ENCODE measurements at regions not wholly inside any gene's neighbourhood (a gene's known extent, or its start where the extent isn't known, plus 50 kb on each side); places are given as distances from the start of the nearest gene placed in this dataset.
"Not testable (repeated sequence)": the region's sequence is repeated elsewhere in the genome, so short reads cannot be mapped to it uniquely, and the experiment has no call there.

DNA sequence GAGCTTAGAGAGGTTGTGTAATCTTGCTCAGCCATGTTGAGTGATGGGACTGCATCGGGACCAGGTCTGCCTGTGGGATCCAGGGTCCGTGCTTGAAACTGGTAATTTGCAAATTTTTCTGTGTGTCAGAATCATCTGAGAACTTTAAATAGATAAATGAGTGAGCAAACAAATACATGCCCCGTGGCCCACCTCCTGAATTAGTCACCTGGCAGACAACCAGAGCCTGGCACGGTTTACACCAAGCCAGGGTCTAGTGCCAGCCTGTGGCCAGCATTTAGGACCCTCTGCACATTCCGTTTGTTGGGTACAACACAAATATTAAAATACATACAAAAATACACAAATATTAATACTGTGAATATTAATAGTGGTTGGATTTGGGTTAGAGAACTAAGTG, 90.6 kb upstream of the STOX2 start:
- DNase-seq (ENCODE audit: low read depth in 2 of 3, low spot score in 1 of 3): no peak

DNA sequence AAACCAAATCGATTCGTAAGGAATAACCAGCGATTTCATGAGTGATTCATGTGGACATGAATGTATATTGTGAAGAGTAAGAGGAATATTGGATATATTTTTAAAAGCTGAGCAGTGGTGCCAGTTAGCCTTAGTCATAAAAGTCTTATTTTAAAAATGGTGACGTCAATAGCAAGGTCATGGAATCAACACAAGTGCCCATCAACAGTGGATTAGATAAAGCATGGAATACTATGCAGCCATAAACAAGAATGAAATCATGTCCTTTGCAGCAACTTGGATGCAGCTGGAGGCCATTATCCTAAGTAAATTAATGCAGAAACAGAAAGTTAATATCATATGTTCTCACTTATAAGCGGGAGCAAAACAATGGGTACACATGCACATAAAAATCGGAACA, 89.0 kb upstream of the STOX2 start:
- no peak for DNase-seq (ENCODE audit: low read depth in 2 of 3, low spot score in 1 of 3)

DNA sequence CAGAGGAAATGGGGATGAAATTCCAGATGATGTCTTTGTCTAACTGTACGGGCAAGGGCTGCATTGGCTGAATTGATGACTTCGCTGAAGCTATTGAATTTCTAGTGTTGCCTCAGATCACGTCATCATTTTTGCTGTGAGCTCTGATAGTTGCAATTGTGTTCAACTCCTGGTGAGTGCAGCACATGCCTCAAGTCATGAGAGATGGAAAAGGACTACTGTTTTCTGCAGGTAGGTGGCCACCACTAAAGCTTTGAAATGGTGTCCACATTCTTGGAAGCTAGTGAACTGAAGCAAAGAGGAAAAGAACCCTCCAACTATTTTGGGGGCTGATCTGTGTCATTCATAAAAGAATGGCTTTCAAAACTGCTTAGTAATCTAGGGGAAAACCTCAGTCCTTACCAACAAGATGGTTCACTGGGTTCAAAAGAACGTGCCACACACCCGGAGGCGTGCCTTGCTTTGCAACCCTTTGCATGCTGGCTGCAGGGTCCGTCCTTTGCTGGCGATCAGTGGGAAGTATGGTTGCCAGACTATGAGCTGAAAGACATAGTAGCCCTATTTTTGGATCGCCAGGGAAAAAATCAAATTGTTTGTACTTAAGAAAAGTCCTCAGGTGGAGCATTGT, 88.1 kb upstream of the STOX2 start:
- no peak for DNase-seq (ENCODE audit: low read depth in 2 of 3, low spot score in 1 of 3)

DNA sequence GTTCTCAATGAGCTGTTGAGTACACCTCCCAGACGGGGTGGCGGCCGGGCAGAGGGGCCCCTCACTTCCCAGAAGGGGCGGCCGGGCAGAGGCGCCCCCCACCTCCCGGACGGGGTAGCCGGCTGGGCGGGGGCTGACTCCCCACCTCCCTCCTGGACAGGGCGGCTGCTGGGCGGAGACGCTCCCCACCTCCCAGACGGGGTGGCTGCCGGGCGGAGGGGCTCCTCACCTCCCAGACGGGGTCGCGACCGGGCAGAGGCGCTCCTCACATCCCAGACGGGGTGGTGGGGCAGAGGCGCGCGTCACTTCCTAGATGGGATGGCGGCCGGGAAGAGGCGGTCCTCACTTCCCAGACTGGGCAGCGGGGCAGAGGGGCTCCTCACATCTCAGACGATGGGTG, 86.5 kb upstream of the STOX2 start:
- DNase-seq (ENCODE audit: low read depth in 2 of 3, low spot score in 1 of 3): not testable (repeated sequence)

DNA sequence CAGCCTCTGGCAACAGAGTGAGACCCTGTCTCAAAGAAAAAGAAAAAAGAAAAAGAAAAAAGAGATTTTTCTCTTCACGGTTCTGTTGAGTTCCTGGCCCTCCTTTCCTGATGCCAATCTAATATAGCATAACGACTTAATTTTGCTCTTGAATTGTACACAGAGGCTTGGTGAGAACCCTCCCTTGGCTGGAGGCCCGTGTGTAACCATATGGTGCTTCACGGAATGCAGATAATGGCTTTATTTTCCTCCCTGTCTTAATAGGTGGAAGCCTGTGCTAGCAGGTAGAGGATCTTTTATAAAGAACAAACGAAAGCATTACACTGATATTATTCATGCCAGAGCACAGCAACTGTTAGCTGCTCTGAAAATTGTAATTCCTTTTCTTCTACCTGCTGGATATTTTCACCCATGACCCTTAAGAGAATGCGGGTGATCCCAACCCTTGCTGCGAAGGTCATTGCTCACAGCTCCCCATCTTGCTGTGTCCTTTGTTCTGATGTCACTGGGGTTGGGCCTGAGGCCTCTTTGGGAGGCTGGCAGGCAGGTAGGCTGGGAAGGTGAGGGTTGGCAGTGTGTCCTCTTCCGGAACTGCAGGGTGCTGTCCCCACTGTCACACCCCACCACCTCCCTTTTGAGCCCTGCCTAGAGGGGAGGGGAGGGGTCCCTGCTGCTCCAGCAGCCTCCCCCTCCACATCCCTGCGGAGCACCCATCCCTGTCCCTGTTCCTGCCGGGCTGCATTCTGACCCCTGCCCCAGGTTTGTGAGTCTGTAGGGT, 83.8 kb upstream of the STOX2 start:
- no peak for DNase-seq (ENCODE audit: low read depth in 2 of 3, low spot score in 1 of 3)

DNA sequence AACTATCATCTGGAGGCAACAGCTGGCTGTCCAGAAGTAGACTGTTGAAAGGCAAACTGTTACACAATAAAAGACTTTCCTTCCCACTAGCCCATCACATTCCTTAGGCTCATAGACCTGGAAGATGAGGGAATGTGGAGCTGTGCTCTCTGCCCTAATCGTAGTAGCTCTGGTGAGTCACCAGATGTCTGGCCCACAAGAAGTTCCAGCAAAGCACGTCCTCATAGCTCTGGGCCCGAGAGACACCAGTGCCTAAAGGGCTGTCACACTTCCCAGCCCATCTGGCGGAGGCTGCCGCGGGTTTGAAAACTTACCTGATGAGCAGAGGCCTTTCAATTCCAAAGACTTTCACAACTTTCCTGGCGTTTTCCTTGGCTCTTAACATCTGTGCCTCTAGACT, 81.7 kb upstream of the STOX2 start:
- no peak for DNase-seq (ENCODE audit: low read depth in 2 of 3, low spot score in 1 of 3)

DNA sequence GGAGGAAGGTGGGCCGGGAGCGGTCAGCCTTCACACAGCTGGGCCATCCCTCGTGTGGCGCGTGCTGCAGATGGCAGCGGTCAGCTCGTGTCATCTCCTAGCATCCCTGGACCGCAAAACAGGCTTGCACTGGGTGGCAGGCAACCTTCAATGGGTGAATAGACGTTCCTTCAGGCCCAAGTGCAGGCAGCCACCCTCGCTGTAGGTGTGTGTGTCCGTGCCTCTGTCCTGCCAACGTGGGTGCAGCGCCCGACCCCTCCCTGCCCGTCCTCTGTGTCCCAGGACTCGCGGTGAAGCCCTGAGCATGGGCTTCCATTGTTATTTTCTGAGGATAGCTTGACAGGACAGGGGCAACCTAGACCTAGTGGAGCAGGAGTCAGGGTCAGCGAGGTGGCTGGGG, 79.8 kb upstream of the STOX2 start:
- no peak for DNase-seq (ENCODE audit: low read depth in 2 of 3, low spot score in 1 of 3)

DNA sequence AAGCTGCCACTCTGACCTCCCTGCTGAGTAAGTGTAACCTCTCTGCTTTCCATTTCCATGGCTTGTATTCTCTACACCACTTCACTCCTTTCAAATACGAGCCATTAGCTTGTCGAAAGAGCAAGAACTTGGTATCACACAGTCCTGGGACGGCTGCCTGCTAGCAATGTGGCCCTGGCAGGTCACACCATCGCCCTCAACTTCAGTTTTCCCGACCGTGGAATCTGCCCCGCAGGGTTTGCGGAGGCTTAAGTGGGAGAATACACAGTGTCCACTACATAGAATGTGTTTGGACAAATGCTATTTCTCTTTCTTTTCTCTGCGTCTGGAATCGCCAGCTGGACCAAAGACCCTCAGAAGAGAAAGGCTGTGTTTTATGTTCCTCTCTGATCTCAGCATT, 78.6 kb upstream of the STOX2 start:
- no peak for DNase-seq (ENCODE audit: low read depth in 2 of 3, low spot score in 1 of 3)

DNA sequence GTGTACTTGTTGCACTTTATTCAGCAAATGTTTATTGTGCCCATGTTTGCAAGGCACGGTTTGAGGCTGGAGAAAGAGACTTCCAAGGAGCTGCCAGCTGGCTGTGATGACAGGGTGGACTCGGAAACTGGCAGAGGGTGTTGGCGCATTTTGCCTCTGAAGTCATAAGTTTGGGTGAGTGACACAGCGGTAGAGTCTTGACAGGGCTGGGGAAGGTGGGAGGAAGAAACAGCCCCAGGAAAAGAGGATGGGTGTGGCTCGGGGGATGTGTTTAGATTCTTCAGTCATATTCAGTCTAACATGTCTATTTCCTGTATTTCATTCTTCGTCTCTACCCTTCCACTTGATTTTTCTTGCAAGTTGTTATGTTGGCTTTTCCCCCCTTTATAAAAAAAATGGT, 77.0 kb upstream of the STOX2 start:
- DNase-seq (ENCODE audit: low read depth in 2 of 3, low spot score in 1 of 3): no peak

DNA sequence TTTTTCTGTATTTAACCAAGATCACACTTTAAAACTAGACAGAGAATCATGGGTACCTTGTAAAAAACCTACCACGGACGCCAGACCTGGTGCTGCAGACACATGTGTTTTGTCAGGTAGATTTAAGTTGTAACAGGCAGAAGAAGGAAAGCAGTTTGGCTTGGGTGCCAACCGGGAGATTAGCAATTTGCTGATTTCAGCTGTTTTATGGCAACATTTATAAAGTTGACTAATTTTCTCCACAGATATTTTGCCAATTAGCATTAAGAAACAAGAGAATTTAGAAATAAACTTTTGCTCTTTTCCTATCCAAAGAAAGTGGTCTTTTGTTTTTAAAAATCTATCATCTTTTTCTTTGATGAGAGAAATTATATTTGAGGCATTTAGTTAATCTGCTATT, 76.3 kb upstream of the STOX2 start:
- no peak for DNase-seq (ENCODE audit: low read depth in 2 of 3, low spot score in 1 of 3)

DNA sequence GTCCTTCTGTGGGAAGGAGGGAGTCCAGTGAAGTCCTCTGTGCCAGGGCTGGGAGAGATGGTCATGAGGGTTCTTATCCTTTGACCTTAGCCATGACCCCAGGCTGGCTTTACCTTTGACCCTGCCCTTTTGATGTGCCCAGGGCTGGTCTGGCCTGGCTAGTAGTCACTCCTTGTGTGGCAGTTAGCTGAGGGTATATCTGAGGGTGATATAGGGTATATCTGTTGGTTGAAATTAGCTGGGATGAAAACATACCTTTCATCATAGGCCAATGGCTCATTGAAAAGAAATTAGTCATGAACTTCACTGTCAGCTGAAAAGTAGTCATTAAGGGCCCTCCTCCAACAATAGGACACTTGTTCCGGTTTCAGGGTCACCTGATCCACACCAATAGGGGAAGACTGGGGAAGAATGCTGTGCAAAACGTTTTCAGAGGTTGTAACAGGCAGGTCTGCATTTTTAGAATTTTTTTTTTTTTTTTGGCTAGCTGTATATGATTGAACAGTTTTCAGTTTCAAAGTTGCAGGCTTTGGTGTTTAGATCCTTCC, 74.6 kb upstream of the STOX2 start:
- DNase-seq (ENCODE audit: low read depth in 2 of 3, low spot score in 1 of 3): no peak

DNA sequence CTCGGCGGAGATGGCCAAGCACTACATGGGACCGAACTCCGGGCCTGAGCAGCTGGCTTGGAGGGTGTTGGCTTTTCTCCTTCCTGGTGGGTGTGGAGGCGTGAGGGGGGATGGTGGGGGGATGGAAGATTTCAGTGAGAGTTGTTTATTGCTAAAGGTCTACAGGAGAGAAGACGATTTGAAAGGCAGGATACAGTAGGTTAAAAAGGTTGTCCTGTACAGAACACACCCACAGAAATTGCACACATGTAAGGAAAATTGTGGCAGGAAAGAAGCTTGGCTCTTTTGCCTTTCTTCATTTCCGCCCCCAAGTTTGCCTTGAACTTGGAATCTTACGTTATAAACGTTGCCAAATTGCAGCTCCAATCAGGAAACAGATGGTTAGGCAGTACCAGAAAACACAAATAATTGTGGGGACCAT, 74.1 kb upstream of the STOX2 start:
- DNase-seq (ENCODE audit: low read depth in 2 of 3, low spot score in 1 of 3): no peak

DNA sequence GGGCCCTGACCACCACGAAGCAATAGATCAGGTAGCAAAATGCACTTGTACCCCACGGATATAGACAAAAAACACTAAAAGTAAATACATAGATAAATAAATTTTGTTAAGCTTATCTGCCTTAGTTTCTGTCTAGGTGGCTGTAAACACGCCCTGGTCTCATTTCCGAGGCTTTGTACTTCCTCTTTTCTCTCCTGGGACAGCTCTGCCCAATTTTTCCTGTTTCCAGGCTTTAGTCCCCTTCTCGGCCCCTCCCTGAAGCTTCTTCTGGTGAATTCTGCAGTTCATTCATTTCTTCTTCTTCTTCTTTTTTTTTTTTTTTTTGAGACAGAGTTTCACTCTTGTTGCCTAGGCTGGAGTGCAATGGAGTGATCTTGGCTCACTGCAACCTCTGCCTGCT, 73.4 kb upstream of the STOX2 start:
- no peak for DNase-seq (ENCODE audit: low read depth in 2 of 3, low spot score in 1 of 3)

DNA sequence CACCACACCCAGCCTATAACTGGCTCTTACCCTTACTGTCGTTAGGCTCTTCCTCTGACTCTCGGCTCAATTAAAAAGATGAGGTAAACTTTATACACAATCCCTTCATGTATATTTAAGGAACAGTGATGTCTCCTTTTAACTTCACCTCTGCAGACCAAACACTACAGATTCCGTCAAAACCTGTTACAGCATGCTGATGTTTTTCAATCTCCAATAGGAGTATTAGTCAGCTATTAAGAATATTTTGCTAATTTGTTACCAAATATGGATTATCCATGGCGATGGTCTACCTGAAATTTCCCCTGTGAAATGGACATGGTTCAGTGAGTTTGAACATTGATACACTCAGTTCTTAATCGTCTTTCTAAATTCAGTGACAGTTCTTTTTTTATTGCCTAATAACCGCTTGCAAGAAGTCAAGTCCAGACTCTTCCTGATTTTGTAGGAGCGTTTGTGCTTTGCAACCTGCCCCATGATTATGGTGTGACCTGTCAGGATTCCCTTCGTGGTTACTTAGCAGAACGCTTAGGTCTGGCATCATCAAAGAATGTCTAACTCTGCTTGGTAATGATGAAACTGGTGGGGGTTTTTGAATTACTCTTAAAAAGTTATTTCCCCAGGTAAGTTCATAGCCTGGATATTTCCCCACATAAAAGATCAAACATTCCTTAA, 72.2 kb upstream of the STOX2 start:
- no peak for DNase-seq (ENCODE audit: low read depth in 2 of 3, low spot score in 1 of 3)

DNA sequence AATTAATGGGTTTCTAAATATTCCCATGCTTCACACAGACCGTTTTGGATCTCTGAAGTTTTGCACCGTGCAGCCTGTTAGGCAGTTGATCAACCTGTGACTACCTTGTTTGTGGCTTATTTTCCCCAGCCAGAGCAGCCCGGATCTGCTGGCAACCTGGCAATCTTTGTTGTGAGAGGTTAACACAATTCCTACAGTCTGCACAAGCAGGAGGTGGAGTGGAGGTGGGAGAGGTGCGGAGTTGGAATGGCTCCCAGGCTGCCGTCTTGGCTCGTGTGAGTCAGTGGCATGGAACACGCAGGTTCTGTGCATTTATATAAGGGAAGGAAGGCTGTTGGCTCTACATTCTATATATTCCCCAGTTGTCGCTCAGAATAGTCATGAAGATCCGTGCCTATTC, 70.9 kb upstream of the STOX2 start:
- DNase-seq (ENCODE audit: low read depth in 2 of 3, low spot score in 1 of 3): no peak

DNA sequence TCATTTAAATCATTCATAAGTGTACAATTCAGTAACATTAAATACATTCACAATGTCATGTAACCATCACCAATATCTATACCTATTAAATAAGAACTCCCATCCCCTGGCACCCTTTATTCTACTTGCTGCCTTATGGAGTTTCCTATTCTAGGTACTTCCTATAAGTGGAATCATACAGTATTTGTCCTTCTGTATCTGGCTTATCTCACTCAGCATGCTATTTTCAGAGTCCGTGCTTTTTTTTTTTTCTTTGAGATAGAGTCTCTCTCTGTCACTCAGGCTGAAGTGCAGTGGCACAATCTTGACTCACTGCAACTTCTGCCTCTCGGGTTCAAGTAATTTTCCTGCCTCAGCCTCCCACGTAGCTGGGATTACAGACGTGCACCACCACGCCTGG, 67.9 kb upstream of the STOX2 start:
- no peak for DNase-seq (ENCODE audit: low read depth in 2 of 3, low spot score in 1 of 3)

DNA sequence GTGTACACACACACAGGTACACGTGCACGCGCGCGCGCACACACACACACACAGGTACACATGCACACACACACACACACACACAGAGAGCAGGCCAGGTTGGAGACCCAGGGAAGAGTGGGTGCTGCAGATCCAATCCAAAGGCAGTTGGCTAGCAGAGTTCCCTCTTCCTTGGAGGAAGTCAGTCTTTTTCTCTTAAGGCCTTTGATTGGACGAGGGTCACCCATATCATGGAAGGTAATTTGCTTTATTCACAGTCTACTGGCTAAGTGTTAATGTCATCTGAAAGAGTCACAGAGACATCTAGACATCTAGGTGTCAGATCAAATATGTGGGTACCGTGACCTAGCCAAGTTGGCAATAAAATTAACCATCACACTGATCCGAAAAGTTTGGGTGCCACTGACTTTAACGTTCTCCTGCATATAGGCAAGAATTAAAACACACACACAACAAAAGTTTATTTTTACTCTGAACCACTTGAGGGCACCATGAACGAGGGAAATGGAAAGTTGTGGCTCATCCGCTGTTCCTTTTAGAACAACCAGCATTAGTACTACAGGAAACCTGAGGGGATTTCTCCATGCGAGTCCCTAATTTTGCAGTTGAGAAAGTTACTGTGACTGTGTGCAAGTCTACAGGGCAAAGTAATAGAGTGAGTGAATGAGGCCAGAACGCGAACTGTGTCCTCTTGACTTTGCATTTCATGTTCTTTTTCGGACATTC, 66.0 kb upstream of the STOX2 start:
- DNase-seq (ENCODE audit: low read depth in 2 of 3, low spot score in 1 of 3): no peak

DNA sequence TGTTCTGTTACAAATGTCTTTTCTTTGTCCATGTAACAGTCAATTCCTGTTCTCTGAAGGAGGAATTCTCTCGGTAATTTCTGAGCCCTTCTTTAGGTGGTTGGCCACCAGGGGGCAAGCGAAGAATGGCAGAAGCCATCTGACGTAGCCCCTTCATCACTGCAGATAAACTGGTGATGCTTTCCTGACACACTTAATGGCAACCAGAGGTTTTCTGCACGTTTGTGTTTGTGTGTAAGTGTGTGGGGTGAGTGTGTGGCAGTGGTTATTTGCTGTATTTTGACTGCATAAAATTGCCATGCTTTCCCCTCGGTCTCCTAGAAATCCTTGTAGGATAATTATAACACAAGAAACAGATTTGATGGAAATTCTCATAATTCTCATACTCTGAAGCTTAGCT, 64.8 kb upstream of the STOX2 start:
- peak; percentile 28 to 58 (median 58) for DNase-seq (ENCODE audit: low read depth in 2 of 3, low spot score in 1 of 3)

DNA sequence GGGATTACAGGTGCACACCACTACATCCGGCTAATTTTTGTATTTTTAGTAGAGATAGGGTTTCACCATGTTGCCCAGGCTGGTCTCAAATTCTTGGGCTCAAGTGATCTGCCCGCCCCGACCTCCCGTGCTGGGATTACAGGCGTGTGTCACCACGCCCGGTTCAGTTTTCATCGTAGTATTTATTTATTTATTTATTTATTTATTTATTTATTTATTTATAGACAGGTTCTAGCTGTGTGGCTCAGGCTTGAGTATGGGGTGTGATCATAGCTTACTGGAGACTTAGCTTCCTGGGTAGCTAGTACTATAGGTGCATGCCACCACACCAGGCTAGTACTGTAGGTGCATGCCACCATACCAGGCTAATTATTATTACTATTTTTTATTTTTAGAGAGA, 64.1 kb upstream of the STOX2 start:
- DNase-seq (ENCODE audit: low read depth in 2 of 3, low spot score in 1 of 3): no peak

DNA sequence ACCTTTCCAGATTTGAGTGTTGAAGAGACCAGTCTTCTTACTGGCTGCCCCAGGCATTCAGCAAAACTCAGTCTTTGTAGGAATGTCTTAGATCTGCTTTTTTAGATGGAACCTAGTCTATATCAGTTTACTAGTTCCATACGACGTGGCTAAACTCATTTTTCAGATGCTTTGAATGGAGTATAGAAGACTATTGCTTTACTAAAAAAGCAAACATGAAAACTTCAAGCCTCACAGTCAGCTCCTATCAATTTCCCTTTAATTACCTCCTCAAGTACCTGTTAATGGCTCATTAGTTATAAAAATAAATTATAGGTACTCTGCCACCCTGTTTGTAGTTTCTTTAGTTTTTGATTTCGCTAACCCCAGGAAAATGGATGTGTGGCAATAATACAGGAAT, 63.0 kb upstream of the STOX2 start:
- DNase-seq (ENCODE audit: low read depth in 2 of 3, low spot score in 1 of 3): no peak

DNA sequence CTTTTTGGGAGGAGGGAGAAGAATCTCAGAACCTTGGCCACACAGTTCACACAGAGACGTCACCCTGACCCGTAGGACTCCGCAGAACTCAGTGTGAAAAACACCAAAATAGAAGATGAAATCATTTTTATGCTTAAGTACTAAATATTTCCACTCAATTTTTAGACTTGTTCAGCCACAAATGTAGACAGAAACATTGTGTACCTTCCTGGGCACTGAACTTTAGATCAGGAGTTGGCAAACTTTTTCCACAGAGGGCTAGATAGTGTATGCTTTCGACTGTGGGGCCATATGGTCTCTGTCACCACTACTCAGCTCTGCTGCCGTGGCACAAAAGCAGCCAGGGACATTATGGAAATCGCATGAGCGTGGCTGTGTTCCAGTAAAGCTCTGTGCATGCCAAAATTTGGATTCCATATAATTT, 61.8 kb upstream of the STOX2 start:
- DNase-seq (ENCODE audit: low read depth in 2 of 3, low spot score in 1 of 3): no peak

DNA sequence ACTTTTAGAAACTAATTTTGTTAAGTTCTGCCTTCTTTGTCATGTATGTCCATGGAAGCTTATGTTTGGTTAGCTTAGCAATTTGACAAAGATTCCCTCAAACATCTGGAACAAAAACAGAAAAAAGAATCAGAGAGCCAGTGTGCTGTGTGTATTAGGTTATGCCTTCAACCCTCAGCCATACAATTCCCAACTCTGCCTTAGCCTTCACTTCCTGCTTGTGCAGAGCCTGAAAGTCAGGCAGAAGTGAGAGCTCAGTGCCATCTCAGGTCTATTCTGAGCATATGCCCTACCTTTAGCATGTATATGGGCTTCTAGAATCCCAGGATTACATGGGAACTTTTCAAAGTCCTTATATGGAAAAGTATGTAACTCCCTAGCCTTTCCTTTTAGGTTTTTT, 58.2 kb upstream of the STOX2 start:
- DNase-seq (ENCODE audit: low read depth in 2 of 3, low spot score in 1 of 3): no peak

Data from stimulated activated CD4-positive, alpha-beta T cell treated with anti-CD3 and anti-CD28 coated beads, Interleukin-12 subunit alpha, Interleukin-12 subunit beta, amount 100 ng/mL, for 48 hours (primary cell).